ENCODE measurements at regions not wholly inside any gene's neighbourhood (a gene's known extent, or its start where the extent isn't known, plus 50 kb on each side); places are given as distances from the start of the nearest gene placed in this dataset.

- FAIRE-seq: no peak
Measured at GRCh38 chr16:86632206-86632605, 53.9 kb downstream of the FOXL1 start.

- FAIRE-seq: no peak
Measured at GRCh38 chr16:86632944-86633343, 54.6 kb downstream of the FOXL1 start.

- no peak for FAIRE-seq
Measured at GRCh38 chr16:86634292-86634691, 55.9 kb downstream of the FOXL1 start.

- no peak for FAIRE-seq
Measured at GRCh38 chr16:86635176-86635876, 57.0 kb downstream of the FOXL1 start.

- no peak for FAIRE-seq
Measured at GRCh38 chr16:86635926-86636325, 57.6 kb downstream of the FOXL1 start.

- FAIRE-seq: no peak
Measured at GRCh38 chr16:86637744-86638143, 59.4 kb downstream of the FOXL1 start.

- no peak for FAIRE-seq
Measured at GRCh38 chr16:86638642-86639041, 60.3 kb downstream of the FOXL1 start.

- no peak for FAIRE-seq
Measured at GRCh38 chr16:86639354-86639753, 61.0 kb downstream of the FOXL1 start.

GRCh38 chr16:86640265-86640843, 62.0 kb downstream of the FOXL1 start:
- no peak for FAIRE-seq

GRCh38 chr16:86642087-86642486, 63.7 kb downstream of the FOXL1 start:
- FAIRE-seq: no peak

- FAIRE-seq: no peak
Measured at GRCh38 chr16:86643671-86644070, 65.3 kb downstream of the FOXL1 start.

- no peak for FAIRE-seq
Measured at GRCh38 chr16:86647561-86647960, 69.2 kb downstream of the FOXL1 start.

- no peak for FAIRE-seq
Measured at GRCh38 chr16:86649875-86650274, 71.5 kb downstream of the FOXL1 start.

GRCh38 chr16:86651013-86651627, 72.8 kb downstream of the FOXL1 start:
- FAIRE-seq: no peak

- no peak for FAIRE-seq
Measured at GRCh38 chr16:86651823-86652222, 73.5 kb downstream of the FOXL1 start.

- FAIRE-seq: no peak
Measured at GRCh38 chr16:86653285-86654006, 75.1 kb downstream of the FOXL1 start.

GRCh38 chr16:86657972-86658371, 79.6 kb downstream of the FOXL1 start:
- FAIRE-seq: no peak

GRCh38 chr16:86660623-86661022, 82.3 kb downstream of the FOXL1 start:
- FAIRE-seq: no peak

GRCh38 chr16:86661706-86662105, 83.4 kb downstream of the FOXL1 start:
- no peak for FAIRE-seq

GRCh38 chr16:86662195-86662594, 83.8 kb downstream of the FOXL1 start:
- no peak for FAIRE-seq

- no peak for FAIRE-seq
Measured at GRCh38 chr16:86662740-86663139, 84.4 kb downstream of the FOXL1 start.

GRCh38 chr16:86663685-86664521, 85.6 kb downstream of the FOXL1 start:
- no peak for FAIRE-seq
